ENCODE measurements at regions not wholly inside any gene's neighbourhood (a gene's known extent, or its start where the extent isn't known, plus 50 kb on each side); places are given as distances from the start of the nearest gene placed in this dataset.
"Not testable (repeated sequence)": the region's sequence is repeated elsewhere in the genome, so short reads cannot be mapped to it uniquely, and the experiment has no call there.

- no peak for DNase-seq (ENCODE audit: low read depth)
Measured at GRCh38 chr4:179285696-179286095, 1843.5 kb upstream of the AGA start.

GRCh38 chr4:179291657-179292056 is 1849.4 kb upstream of the AGA start:
- no peak for DNase-seq (ENCODE audit: low read depth)

DNA sequence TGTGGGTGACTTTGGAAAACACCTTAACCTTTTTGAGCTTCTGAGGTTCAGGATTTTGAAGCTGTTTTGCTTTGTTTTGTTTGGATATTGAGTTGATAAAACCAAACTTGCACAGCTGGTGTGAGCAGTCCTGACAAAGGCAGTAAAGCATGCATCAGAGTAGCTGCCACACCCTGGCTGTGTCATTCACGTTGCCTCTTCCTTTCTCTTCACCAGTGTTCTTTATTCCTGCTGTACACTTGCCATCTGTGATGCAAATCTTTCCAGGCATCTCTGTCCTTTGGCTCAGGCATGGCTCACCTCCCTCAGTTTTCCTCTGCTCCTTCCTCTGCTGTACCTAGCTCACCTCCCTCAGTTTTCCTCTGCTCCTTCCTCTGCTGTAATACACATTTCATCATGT is 1850.2 kb upstream of the AGA start:
- no peak for DNase-seq (ENCODE audit: low read depth)

- no peak for DNase-seq (ENCODE audit: low read depth)
Measured at GRCh38 chr4:179307297-179308136, 1865.3 kb upstream of the AGA start.

GRCh38 chr4:179313823-179314222 is 1871.6 kb upstream of the AGA start:
- DNase-seq (ENCODE audit: low read depth), result no peak

GRCh38 chr4:179325181-179325580 is 1882.9 kb upstream of the AGA start:
- no peak for DNase-seq (ENCODE audit: low read depth)

DNA sequence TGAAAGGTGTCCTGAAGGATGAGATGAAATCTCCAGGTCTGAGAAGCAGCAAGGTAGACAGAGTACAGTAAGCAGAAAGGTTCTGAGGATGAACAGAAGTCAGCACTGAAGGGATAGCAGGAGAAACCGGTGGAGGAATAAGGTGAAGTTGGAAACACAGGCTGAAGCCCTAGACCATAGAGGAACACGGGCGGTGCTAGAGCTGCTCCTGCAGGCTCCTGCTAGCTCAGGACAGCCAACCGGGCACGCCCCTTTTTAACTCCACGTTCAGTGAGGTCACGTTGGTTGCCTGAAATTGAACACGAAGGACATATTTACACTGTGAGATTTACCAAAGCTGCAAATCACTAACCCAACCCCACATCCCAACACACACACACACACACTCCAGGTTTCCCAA is 1886.4 kb upstream of the AGA start:
- DNase-seq (ENCODE audit: low read depth), result no peak

DNA sequence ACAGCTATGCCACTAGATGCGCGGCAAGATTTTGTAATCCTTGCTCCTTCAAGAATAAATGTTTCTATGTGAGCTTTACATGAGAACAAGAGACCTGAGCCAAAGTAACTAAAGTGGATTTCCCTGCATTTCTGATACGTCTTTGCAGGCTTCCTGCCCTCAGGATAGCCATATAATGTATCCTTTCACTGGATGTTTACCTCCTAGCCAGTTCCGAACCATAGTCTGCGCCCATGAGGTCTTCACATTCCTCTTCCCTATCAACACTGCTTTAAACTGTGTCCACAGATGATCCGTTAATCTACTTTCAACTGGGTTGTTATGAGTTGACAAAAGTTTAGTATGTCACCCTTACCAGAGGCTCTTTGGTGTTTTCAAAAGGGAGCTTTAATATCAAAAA is 1889.1 kb upstream of the AGA start:
- DNase-seq (ENCODE audit: low read depth), result no peak

DNA sequence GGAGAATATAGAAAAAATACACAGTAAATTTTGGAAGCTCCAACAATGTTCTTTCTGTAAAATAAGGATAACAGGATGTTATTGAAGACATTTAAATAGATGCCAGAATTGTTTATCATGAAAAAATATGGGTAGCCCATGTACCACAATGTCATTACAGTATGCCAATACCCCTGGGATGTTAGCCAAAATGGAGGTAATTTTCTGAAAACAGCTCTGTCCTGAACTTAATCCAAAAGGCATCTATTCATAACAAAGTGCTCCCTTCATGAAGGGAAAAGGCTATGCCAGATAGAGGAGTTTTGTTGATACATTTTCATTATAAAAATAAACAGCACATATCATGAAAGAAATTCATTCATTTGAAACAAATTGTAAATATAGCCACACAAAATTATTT is 1902.6 kb upstream of the AGA start:
- no peak for DNase-seq (ENCODE audit: low read depth)

- no peak for DNase-seq (ENCODE audit: low read depth)
Measured at GRCh38 chr4:179352221-179352620, 1910.0 kb upstream of the AGA start.

- no peak for DNase-seq (ENCODE audit: low read depth)
Measured at GRCh38 chr4:179353786-179354185, 1911.5 kb upstream of the AGA start.

DNA sequence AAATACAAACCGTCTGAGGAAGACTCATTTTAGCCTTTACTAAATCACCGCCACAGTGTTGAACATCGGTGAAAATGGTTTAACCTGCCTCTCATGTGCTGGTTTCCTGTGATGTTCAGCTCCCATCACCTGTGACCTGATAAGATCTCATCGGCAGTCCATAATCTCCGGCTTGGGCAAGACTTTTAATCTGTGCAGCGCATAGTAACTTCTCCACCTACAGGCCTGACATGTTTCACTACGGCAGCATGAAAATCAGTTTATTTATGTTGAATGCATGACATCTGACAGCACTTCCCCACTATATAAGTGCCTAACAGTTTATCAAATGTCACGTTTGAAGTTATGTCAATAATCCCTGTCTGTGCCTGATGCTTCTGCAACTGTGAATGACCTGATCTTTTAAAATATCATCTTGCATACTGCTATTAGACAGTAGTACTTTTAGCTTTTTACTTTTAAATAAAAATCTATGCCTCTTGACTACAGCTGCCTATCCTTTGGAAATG is 1919.8 kb upstream of the AGA start:
- no peak for DNase-seq (ENCODE audit: low read depth)

DNA sequence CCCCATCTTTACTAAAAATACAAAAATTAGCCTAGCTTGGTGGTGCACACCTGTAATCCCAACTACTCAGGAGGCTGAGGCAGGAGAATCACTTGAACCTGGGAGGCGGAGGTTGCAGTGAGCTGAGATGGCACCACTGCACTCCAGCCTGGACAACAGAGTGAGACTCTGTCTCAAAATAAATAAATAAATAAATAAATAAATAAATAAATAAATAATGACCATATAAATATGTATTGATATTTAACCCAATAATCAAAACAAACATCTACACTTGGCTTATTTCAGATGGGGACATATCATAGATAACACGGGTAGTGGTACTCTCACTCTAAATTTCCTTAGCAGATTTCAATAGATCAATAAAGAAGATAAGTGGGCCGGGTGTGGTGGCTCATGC is 1923.7 kb upstream of the AGA start:
- not testable (repeated sequence) for DNase-seq (ENCODE audit: low read depth)

DNA sequence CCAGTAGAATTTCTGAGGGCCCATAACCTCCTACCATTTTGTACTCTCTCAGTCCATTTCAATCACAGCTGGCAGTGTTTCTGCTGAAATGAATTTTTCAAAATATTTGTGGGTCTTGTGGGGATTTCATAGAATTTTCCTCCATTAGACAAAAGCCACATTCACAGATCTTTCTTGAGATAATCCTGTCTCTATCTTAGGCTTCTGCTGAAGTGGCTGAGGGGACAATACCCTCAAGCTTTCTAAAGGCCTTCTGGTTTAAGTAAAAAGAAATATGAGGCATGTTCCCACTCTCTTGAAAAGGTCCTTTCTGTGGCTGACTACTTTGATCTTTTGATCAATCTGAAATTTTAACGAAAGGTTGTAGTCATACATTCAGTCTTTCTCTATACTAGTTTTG is 1930.0 kb upstream of the AGA start:
- no peak for DNase-seq (ENCODE audit: low read depth)

DNA sequence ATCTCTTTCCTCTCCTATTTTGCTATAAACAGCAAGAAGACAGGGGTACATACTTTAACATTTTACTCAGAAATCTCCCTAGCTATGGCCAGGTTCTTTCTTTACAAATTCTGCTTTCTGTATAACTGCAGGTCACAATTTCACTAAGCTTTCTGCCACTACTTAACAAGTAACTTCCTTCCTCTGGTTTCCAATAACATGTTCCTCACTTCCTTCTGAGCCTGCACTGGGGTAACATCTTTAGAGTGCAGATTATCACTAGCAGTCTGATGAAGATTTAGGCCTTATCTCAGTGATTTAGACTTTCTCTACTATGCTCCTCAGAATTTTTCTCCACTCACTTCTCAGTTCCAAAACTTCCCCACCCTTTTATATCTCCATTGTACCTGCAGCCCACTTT is 1930.5 kb upstream of the AGA start:
- DNase-seq (ENCODE audit: low read depth), result no peak

DNA sequence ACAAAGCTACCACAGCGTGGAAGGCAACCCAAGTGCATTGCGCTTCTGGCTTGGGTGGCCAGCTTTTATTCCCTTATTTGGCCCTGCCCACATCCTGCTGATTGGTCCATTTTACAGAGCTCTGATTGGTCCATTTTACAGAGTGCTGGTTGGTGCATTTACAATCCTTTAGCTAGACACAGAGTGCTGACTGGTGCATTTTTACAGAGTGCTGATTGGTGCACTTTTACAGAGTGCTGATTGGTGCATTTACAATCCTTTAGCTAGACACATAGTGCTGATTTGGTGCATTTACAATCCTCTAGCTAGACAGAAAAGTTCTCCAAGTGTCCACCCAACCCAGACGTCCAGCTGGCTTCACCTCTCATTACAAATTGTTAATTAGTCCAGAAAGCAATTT is 1936.6 kb upstream of the AGA start:
- not testable (repeated sequence) for DNase-seq (ENCODE audit: low read depth)

GRCh38 chr4:179392787-179393186 is 1950.5 kb upstream of the AGA start:
- no peak for DNase-seq (ENCODE audit: low read depth)

GRCh38 chr4:179398414-179398813 is 1956.2 kb upstream of the AGA start:
- DNase-seq (ENCODE audit: low read depth), result no peak

GRCh38 chr4:179399054-179399782 is 1957.0 kb upstream of the AGA start:
- no peak for DNase-seq (ENCODE audit: low read depth)

GRCh38 chr4:179415037-179415846 is 1973.0 kb upstream of the AGA start:
- DNase-seq (ENCODE audit: low read depth), result no peak

- DNase-seq (ENCODE audit: low read depth), result no peak
Measured at GRCh38 chr4:179415847-179416223, 1973.6 kb upstream of the AGA start.

DNA sequence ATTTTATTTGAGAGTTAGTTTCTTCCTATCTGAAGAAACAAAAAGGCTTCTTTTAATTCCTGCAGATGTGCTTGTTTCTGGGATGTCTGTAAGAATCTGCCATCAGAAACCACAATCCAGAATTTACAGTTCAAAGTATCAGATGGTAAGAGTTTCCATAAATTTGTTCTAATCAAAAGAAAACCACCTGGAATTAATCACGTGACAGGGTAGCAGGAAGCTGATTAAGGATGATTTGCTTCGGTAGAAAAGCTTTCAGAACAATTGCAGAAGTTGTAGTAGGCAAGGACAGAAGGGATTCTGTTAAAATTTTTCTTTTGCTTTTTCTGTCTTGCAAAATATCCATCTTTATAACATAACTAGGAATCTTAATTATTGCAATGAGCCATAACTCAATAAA is 1975.1 kb upstream of the AGA start:
- no peak for DNase-seq (ENCODE audit: low read depth)

DNA sequence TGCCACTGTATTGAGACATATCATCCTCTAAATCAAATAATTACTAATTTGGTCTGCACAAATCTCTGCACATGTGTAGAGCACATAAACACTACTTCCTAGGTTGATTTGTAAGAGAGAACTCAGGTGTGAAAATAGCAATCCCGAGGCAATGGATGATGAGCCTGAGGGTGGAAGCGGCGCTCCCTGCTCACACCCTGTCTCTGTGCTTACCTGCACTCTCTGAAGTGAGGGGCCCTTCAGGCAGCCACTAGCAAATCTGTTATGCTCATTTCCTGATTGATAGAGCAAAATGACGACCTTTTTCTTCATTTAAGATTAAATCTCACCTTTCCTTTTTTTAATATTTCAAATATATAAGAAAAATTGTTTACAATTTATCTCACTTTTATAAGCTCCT is 1995.7 kb upstream of the AGA start:
- DNase-seq (ENCODE audit: low read depth), result no peak
